ENCODE measurements at regions not wholly inside any gene's neighbourhood (a gene's known extent, or its start where the extent isn't known, plus 50 kb on each side); places are given as distances from the start of the nearest gene placed in this dataset.

- TF ChIP-seq CTCF (conservative IDR thresholded peaks at IDR 0.05; ENCODE audit: low read length): no peak
- no peak for TF ChIP-seq EZH2phosphoT487 (IDR thresholded peaks at IDR 0.05; ENCODE audit: borderline replicate concordance, low read depth, low read length)
These were observed 480.0 kb downstream of the NR2F1-AS1 start for GRCh38 chr5:93100976-93101375.

Data from OCI-LY7 (cell line).